ENCODE measurements at regions not wholly inside any gene's neighbourhood (a gene's known extent, or its start where the extent isn't known, plus 50 kb on each side); places are given as distances from the start of the nearest gene placed in this dataset.

DNA sequence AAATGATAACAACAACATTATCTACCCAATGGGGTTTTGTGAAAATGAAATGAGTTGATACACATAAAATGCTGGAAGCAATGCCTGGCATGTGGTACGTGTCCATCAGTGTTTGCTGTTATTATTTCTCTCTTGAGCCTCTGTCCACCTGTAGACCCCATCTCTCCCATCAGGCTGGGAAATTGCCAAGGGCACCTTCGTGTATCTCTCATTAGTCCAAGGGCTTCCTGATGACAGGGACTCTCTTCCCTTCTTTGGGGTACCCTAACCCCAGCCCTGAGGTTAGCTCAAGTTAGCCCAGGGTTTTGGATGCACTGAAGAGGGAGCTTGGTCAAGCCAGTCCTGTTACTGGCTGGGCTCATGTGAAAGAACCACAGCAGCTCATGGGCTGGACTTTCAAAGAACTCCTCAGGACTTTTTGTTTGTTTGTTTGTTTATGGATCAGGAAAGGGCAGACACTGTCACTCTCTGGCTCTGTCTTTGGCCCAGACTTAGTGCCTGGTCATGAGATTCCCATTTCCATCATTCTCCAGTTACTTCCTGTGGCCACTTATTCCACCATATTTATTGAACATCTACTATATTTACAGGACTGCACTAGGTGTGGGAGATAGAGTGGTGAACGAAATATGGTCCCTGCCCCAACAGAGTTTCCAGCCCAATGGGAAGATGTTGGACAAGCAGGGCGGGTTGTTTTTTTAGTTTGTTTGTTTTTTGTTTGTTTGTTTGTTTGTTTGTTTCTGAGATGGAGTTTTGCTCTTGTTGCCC, 57.4 kb downstream of the NAV1 start:
- ChIA-PET CTCF (interaction anchor here (2.3 kb wide), 1 partner anchor 37 kb away, joined by 9 read pairs; no protein-coding TSS in a partner anchor), POLR2A (interaction anchor here (0.6 kb wide), 1 partner anchor 132 kb away, joined by 3 read pairs; no protein-coding TSS in a partner anchor)
- Histone ChIP-seq H3K9me3 (no peaks in the 10 kb centered on the region), H3K27me3 (ENCODE audit: insufficient read depth) (no peaks in the 10 kb centered on the region), H3K4me2 (no peak overlapping the region), H3K9ac (no peak overlapping the region), H4K20me1 (ENCODE audit: insufficient read depth) (peaks cover 34% of the 10 kb centered on the region), H3K79me2 (ENCODE audit: insufficient read depth) (peaks cover 90% of the 10 kb centered on the region), H2AFZ (ENCODE audit: low read depth) (no peak overlapping the region), H3K27ac (ENCODE audit: low read depth in 2 of 2, low read length in 1 of 2) (no peak overlapping the region), H3K4me1 (ENCODE audit: control insufficient read depth in 1 of 2, insufficient read depth in 2 of 2, low read depth in 1 of 2, low read length in 1 of 2) (peaks cover 51 to 67% of the 10 kb centered on the region in 2 experiments), H3K9me2 (no peaks in the 10 kb centered on the region), H3F3A (replicated peaks; ENCODE audit: insufficient read depth) (peaks cover 46% of the 10 kb centered on the region), H3K4me3 (ENCODE audit: low read depth in 2 of 2, low read length in 1 of 2) (no peak overlapping the region), H3K36me3 (replicated peaks in 1 of 2; ENCODE audit: control insufficient read depth in 1 of 2, insufficient read depth in 2 of 2, low read length in 1 of 2) (peaks cover 19 to 40% of the 10 kb centered on the region in 2 experiments)
- no peak for DNase-seq
- 90% methylated on average over 4 of the region's 4 CpGs for WGBS (ENCODE audit: low lambda C conversion rate)
- TF ChIP-seq RXRA (IDR thresholded peaks at IDR 0.05; ENCODE audit: borderline replicate concordance, low read depth), result no peak
- TF ChIP-seq, protein P1, sequence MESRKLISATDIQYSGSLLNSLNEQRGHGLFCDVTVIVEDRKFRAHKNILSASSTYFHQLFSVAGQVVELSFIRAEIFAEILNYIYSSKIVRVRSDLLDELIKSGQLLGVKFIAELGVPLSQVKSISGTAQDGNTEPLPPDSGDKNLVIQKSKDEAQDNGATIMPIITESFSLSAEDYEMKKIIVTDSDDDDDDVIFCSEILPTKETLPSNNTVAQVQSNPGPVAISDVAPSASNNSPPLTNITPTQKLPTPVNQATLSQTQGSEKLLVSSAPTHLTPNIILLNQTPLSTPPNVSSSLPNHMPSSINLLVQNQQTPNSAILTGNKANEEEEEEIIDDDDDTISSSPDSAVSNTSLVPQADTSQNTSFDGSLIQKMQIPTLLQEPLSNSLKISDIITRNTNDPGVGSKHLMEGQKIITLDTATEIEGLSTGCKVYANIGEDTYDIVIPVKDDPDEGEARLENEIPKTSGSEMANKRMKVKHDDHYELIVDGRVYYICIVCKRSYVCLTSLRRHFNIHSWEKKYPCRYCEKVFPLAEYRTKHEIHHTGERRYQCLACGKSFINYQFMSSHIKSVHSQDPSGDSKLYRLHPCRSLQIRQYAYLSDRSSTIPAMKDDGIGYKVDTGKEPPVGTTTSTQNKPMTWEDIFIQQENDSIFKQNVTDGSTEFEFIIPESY (IDR thresholded peaks at IDR 0.05; ENCODE audit: borderline replicate concordance, low read depth), result no peak
- no peak for TF ChIP-seq SMC3 (IDR thresholded peaks at IDR 0.05; ENCODE audit: low read depth, low read length)
- no peak for TF ChIP-seq EP300 (IDR thresholded peaks at IDR 0.05; ENCODE audit: borderline replicate concordance in 1 of 2, low read depth in 1 of 2, low read length in 1 of 2)
- TF ChIP-seq NRF1 (IDR thresholded peaks at IDR 0.05; ENCODE audit: low read depth, low read length), result no peak
- no peak for TF ChIP-seq ELF1 (IDR thresholded peaks at IDR 0.05)
- no peak for TF ChIP-seq GABPA (IDR thresholded peaks at IDR 0.05; ENCODE audit: low read depth)
- TF ChIP-seq, protein P2, sequence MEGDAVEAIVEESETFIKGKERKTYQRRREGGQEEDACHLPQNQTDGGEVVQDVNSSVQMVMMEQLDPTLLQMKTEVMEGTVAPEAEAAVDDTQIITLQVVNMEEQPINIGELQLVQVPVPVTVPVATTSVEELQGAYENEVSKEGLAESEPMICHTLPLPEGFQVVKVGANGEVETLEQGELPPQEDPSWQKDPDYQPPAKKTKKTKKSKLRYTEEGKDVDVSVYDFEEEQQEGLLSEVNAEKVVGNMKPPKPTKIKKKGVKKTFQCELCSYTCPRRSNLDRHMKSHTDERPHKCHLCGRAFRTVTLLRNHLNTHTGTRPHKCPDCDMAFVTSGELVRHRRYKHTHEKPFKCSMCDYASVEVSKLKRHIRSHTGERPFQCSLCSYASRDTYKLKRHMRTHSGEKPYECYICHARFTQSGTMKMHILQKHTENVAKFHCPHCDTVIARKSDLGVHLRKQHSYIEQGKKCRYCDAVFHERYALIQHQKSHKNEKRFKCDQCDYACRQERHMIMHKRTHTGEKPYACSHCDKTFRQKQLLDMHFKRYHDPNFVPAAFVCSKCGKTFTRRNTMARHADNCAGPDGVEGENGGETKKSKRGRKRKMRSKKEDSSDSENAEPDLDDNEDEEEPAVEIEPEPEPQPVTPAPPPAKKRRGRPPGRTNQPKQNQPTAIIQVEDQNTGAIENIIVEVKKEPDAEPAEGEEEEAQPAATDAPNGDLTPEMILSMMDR (IDR thresholded peaks at IDR 0.05), result no peak
- TF ChIP-seq, protein P3, sequence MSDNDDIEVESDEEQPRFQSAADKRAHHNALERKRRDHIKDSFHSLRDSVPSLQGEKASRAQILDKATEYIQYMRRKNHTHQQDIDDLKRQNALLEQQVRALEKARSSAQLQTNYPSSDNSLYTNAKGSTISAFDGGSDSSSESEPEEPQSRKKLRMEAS (IDR thresholded peaks at IDR 0.05; ENCODE audit: low read depth), result no peak
- TF ChIP-seq MXI1 (IDR thresholded peaks at IDR 0.05; ENCODE audit: low read depth, low read length), result no peak
- TF ChIP-seq MEF2A (IDR thresholded peaks at IDR 0.05; ENCODE audit: borderline replicate concordance, low read depth), result no peak
- TF ChIP-seq TEAD4 (IDR thresholded peaks at IDR 0.05; ENCODE audit: borderline replicate concordance, insufficient read depth), result no peak
- TF ChIP-seq FOXM1 (IDR thresholded peaks at IDR 0.05; ENCODE audit: low read depth), result no peak
- TF ChIP-seq FOSL2 (IDR thresholded peaks at IDR 0.05; ENCODE audit: borderline replicate concordance, low read depth), result no peak
- TF ChIP-seq, protein P4, sequence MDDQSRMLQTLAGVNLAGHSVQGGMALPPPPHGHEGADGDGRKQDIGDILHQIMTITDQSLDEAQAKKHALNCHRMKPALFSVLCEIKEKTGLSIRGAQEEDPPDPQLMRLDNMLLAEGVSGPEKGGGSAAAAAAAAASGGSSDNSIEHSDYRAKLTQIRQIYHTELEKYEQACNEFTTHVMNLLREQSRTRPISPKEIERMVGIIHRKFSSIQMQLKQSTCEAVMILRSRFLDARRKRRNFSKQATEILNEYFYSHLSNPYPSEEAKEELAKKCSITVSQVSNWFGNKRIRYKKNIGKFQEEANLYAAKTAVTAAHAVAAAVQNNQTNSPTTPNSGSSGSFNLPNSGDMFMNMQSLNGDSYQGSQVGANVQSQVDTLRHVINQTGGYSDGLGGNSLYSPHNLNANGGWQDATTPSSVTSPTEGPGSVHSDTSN (IDR thresholded peaks at IDR 0.05), result no peak
- TF ChIP-seq, protein P5, sequence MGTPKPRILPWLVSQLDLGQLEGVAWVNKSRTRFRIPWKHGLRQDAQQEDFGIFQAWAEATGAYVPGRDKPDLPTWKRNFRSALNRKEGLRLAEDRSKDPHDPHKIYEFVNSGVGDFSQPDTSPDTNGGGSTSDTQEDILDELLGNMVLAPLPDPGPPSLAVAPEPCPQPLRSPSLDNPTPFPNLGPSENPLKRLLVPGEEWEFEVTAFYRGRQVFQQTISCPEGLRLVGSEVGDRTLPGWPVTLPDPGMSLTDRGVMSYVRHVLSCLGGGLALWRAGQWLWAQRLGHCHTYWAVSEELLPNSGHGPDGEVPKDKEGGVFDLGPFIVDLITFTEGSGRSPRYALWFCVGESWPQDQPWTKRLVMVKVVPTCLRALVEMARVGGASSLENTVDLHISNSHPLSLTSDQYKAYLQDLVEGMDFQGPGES (IDR thresholded peaks at IDR 0.05; ENCODE audit: low read depth, low read length), result no peak
